Keratinocyte (primary cell): ENCODE measurements at regions not wholly inside any gene's neighbourhood (a gene's known extent, or its start where the extent isn't known, plus 50 kb on each side); places are given as distances from the start of the nearest gene placed in this dataset.

Source experiments
- DNase-seq: peaks from one replicate; pipeline ENCODE4 v3.0.0-alpha.2; 2011; ENCODE audit warnings: low read depth, missing footprints, low spot score
- FAIRE-seq: peaks from 2 replicates; lab custom pipeline; 2011; peaks lifted over from hg19 to GRCh38; lab: Jason Lieb, UNC
- H2AFZ ChIP-seq: 2 replicates; pipeline ENCODE4 v1.6.0; 2012; ENCODE audit warnings: low read length, control low read depth, inconsistent platforms; ENCODE audit not compliant: control insufficient read depth
- H3K27ac ChIP-seq: 2 replicates; pipeline ENCODE4 v1.5.1; 2011; ENCODE audit warnings: low read length; ENCODE audit not compliant: control insufficient read depth, insufficient read depth
- H3K27me3 ChIP-seq: 3 replicates; pipeline ENCODE4 v1.6.0; 2011; ENCODE audit warnings: low read length; ENCODE audit not compliant: control insufficient read depth, insufficient read depth; ENCODE audit errors: extremely low read depth
- H3K36me3 ChIP-seq, 2 experiments: 2 replicates in 1 of 2; 3 replicates in 1 of 2; pipeline ENCODE4 v1.5.1; 2011; ENCODE audit warnings: low read length in 2 of 2, mild to moderate bottlenecking in 1 of 2; ENCODE audit not compliant: control insufficient read depth in 2 of 2, insufficient read depth in 2 of 2; ENCODE audit errors: extremely low read depth in 1 of 2
- H3K4me1 ChIP-seq: 3 replicates; pipeline ENCODE4 v1.5.1; 2011; ENCODE audit warnings: low read length; ENCODE audit not compliant: control insufficient read depth, insufficient read depth; ENCODE audit errors: extremely low read depth
- H3K4me2 ChIP-seq: 3 replicates; pipeline ENCODE4 v1.6.0; 2011; ENCODE audit warnings: low read depth, low read length; ENCODE audit not compliant: control insufficient read depth, insufficient read depth; ENCODE audit errors: extremely low read depth
- H3K4me3 ChIP-seq, 3 experiments: fragments of 200-600 bp in 1 of 3; sonication (generic) in 1 of 3; 2 replicates in 2 of 3; 3 replicates in 1 of 3; pipeline ENCODE4 v1.5.1; 2011 to 2016; ENCODE audit warnings: low read length in 3 of 3, mild to moderate bottlenecking in 3 of 3, control low read depth in 2 of 3, inconsistent platforms in 1 of 3, low read depth in 1 of 3, mixed read lengths in 1 of 3, mixed run types in 1 of 3, moderate library complexity in 1 of 3; ENCODE audit not compliant: control insufficient read depth in 2 of 3, insufficient read depth in 2 of 3; ENCODE audit errors: extremely low read depth in 1 of 3
- H3K79me2 ChIP-seq: 2 replicates; pipeline ENCODE4 v1.6.0; 2012; ENCODE audit warnings: low read length; ENCODE audit not compliant: control insufficient read depth, insufficient read depth
- H3K9ac ChIP-seq: 3 replicates; pipeline ENCODE4 v1.6.0; 2011; ENCODE audit warnings: low read length; ENCODE audit not compliant: control insufficient read depth, insufficient read depth; ENCODE audit errors: extremely low read depth
- H3K9me1 ChIP-seq: 3 replicates; pipeline ENCODE4 v1.6.0; 2011; ENCODE audit warnings: low read length; ENCODE audit not compliant: control insufficient read depth, insufficient read depth; ENCODE audit errors: extremely low read depth
- H3K9me3 ChIP-seq: 2 replicates; pipeline ENCODE4 v1.5.1; 2012; ENCODE audit warnings: low read depth, low read length; ENCODE audit not compliant: control insufficient read depth
- H4K20me1 ChIP-seq: 3 replicates; pipeline ENCODE4 v1.6.0; 2011; ENCODE audit warnings: low read length; ENCODE audit not compliant: control insufficient read depth, insufficient read depth; ENCODE audit errors: extremely low read depth
- EZH2 ChIP-seq: IDR thresholded peaks from one replicate; pipeline ENCODE4 v1.6.1; 2012; ENCODE audit warnings: inconsistent platforms, mild to moderate bottlenecking, low read length, moderate library complexity
- dilution Hi-C: fragments of 300-500 bp; cut with MboI; formaldehyde crosslinking; loops from one replicate; pipeline ENCODE4 v1.7.0; 2020; ENCODE audit warnings: low sequenced_read_pairs; ENCODE audit not compliant: extremely low pct_ligation_motif_present
- TF ChIP-seq, protein P1 (sequence below), 3 experiments: IDR thresholded peaks in 1 of 3; conservative IDR thresholded peaks in 1 of 3; optimal IDR thresholded peaks in 1 of 3; 2 replicates in 2 of 3; 3 replicates in 1 of 3; pipeline versions ENCODE3 to v1.5.1; 2011; ENCODE audit warnings: low read length in 3 of 3, mild to moderate bottlenecking in 3 of 3, moderate library complexity in 2 of 3, control low read depth in 1 of 3, inconsistent platforms in 1 of 3; ENCODE audit not compliant: insufficient read depth in 2 of 3; ENCODE audit errors: extremely low read depth in 1 of 3

DNA sequence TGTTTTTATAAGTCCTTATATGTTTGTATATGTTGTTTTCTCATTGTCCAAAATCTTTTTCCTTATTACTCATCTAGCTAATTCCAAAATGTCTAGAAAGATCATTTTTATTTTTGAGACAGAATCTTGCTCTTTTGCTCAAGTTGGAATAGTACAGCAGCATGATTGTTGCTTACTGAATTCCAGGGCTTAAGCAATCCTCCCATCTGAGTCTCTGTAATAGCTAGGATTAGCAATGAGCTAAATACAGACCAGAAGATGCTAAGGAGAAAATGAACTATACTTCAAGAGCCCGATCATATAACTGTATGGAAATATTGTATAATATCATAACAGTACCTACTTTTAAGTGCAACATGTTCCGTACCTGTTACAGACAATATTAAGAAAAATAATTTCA is 1027.0 kb downstream of the STIM2 start:
- dilution Hi-C loops = no loop called here
- TF ChIP-seq EZH2 = no peak
- TF ChIP-seq, protein P1, sequence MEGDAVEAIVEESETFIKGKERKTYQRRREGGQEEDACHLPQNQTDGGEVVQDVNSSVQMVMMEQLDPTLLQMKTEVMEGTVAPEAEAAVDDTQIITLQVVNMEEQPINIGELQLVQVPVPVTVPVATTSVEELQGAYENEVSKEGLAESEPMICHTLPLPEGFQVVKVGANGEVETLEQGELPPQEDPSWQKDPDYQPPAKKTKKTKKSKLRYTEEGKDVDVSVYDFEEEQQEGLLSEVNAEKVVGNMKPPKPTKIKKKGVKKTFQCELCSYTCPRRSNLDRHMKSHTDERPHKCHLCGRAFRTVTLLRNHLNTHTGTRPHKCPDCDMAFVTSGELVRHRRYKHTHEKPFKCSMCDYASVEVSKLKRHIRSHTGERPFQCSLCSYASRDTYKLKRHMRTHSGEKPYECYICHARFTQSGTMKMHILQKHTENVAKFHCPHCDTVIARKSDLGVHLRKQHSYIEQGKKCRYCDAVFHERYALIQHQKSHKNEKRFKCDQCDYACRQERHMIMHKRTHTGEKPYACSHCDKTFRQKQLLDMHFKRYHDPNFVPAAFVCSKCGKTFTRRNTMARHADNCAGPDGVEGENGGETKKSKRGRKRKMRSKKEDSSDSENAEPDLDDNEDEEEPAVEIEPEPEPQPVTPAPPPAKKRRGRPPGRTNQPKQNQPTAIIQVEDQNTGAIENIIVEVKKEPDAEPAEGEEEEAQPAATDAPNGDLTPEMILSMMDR (optimal IDR thresholded peaks at IDR 0.05 in 1 of 3, IDR thresholded peaks at IDR 0.05 in 1 of 3, conservative IDR thresholded peaks at IDR 0.05 in 1 of 3; ENCODE audit: extremely low read depth in 1 of 3, insufficient read depth in 2 of 3, low read length in 3 of 3) = no peak

DNA sequence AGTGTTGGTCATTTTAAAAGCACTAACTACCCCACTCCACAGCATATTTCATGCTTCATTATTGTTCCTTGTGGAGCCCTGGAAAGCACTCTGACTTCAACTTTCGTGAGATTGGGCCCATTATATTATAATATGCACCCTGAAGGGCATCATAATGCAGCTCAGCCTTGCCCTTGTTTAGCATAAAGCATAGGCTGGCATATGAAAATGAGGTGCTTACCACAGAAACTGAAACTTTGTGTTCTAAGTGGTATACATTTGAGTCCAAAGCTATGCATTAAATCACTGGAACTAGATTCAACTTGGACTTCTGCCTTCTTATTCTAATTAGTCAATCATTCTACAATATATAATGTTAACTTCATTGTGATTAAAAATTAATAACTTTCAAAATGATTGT is 1027.9 kb downstream of the STIM2 start:
- no peak overlapping the region for H3K4me2 ChIP-seq
- H2AFZ ChIP-seq = no peak overlapping the region
- H3K9me3 ChIP-seq = no peaks in the 10 kb centered on the region
- no peak for TF ChIP-seq EZH2
- no peak overlapping the region for H3K4me3 ChIP-seq
- H3K36me3 ChIP-seq = no peaks in the 10 kb centered on the region
- H3K4me1 ChIP-seq = no peaks in the 10 kb centered on the region
- no peaks in the 10 kb centered on the region for H4K20me1 ChIP-seq
- no peak overlapping the region for H3K27ac ChIP-seq
- H3K9ac ChIP-seq = no peak overlapping the region
- FAIRE-seq = no peak
- dilution Hi-C loops = no loop called here
- no peaks in the 10 kb centered on the region for H3K79me2 ChIP-seq
- H3K9me1 ChIP-seq = no peaks in the 10 kb centered on the region
- no peak for DNase-seq
- no peaks in the 10 kb centered on the region for H3K27me3 ChIP-seq

More for the DNA sequence above, 1027.0 kb downstream of the STIM2 start:
- no peaks in the 10 kb centered on the region for H3K36me3 ChIP-seq
- no peaks in the 10 kb centered on the region for H3K79me2 ChIP-seq
- no peak overlapping the region for H3K9ac ChIP-seq
- no peaks in the 10 kb centered on the region for H3K9me1 ChIP-seq
- no peaks in the 10 kb centered on the region for H3K9me3 ChIP-seq
- no peak overlapping the region for H2AFZ ChIP-seq
- H3K27ac ChIP-seq = no peak overlapping the region
- H3K4me1 ChIP-seq = no peaks in the 10 kb centered on the region
- DNase-seq (no peak), FAIRE-seq (no peak)
- H4K20me1 ChIP-seq = no peaks in the 10 kb centered on the region
- no peak overlapping the region for H3K4me3 ChIP-seq
- no peaks in the 10 kb centered on the region for H3K27me3 ChIP-seq
- H3K4me2 ChIP-seq = no peak overlapping the region

DNA sequence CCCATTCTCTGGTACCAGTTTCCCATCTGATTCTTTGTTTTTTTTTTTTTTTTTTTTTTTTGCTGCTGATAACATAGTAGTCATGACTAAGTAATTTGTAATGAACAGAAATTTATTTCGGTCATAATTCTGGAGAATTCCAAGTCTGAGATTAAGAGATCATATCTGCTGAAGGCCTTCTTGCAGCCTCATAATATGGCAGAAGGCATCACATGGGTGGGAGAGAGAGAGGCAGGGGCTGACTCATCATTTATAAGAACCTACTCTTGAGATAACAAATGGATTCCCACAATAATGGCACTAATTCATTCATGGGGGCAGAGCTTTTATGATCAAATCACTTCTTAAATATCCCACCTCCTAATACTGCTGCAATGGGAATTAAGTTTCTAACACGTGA is 1034.3 kb downstream of the STIM2 start:
- FAIRE-seq = no peak
- Histone ChIP-seq H4K20me1 (no peaks in the 10 kb centered on the region), H2AFZ (no peak overlapping the region), H3K79me2 (no peaks in the 10 kb centered on the region), H3K27ac (no peak overlapping the region), H3K4me3 (no peak overlapping the region), H3K36me3 (no peaks in the 10 kb centered on the region), H3K4me2 (no peak overlapping the region), H3K9me3 (no peaks in the 10 kb centered on the region), H3K9me1 (no peaks in the 10 kb centered on the region), H3K27me3 (no peaks in the 10 kb centered on the region), H3K9ac (no peak overlapping the region), H3K4me1 (no peaks in the 10 kb centered on the region)
- no peak for DNase-seq
- TF ChIP-seq, protein P1 (optimal IDR thresholded peaks at IDR 0.05 in 1 of 3, IDR thresholded peaks at IDR 0.05 in 1 of 3, conservative IDR thresholded peaks at IDR 0.05 in 1 of 3; ENCODE audit: extremely low read depth in 1 of 3, insufficient read depth in 2 of 3, low read length in 3 of 3) = no peak
- no peak for TF ChIP-seq EZH2
- dilution Hi-C loops = no loop called here
